ENCODE measurements at regions not wholly inside any gene's neighbourhood (a gene's known extent, or its start where the extent isn't known, plus 50 kb on each side); places are given as distances from the start of the nearest gene placed in this dataset.

GRCh38 chr11:45455536-45455935 lies 169.4 kb upstream of the SYT13 start:
- TF ChIP-seq POLR2A (IDR thresholded peaks at IDR 0.05) (no peak), EP300 (IDR thresholded peaks at IDR 0.05) (no peak), CTCF (IDR thresholded peaks at IDR 0.05) (no peak), POLR2AphosphoS5 (IDR thresholded peaks at IDR 0.05) (no peak)

Data from suprapubic skin (tissue), 4 donors.